HCT116 (cell line): ENCODE measurements at regions not wholly inside any gene's neighbourhood (a gene's known extent, or its start where the extent isn't known, plus 50 kb on each side); places are given as distances from the start of the nearest gene placed in this dataset.

ENCODE experiments used
- CTCF ChIP-seq, 3 experiments: fragments of 200-600 bp in 1 of 3; sonication (generic) in 1 of 3; IDR thresholded peaks in 2 of 3; conservative IDR thresholded peaks in 1 of 3; 2 replicates each; pipeline ENCODE4 v1.5.1; 2012 to 2017; ENCODE audit warnings: low read depth in 2 of 3, low read length in 2 of 3, antibody characterized with exemption in 1 of 3, borderline replicate concordance in 1 of 3, control low read depth in 1 of 3, mild to moderate bottlenecking in 1 of 3, mixed read lengths in 1 of 3, mixed run types in 1 of 3, moderate library complexity in 1 of 3; ENCODE audit not compliant: insufficient read depth in 1 of 3
- EZH2 ChIP-seq: fragments of 200-600 bp; sonication (generic); IDR thresholded peaks from 2 replicates; pipeline ENCODE4 v1.6.1; 2017; ENCODE audit warnings: antibody characterized with exemption, mixed run types
- MAX ChIP-seq: IDR thresholded peaks from 2 replicates; pipeline ENCODE4 v1.6.1; 2012
- POLR2A ChIP-seq: IDR thresholded peaks from 2 replicates; pipeline ENCODE4 v1.7.0; 2011; ENCODE audit warnings: borderline replicate concordance; ENCODE audit not compliant: insufficient read depth, insufficient read length; ENCODE audit errors: extremely low read depth
- POLR2AphosphoS5 ChIP-seq: IDR thresholded peaks from 2 replicates; pipeline ENCODE4 v1.6.1; 2011; ENCODE audit warnings: mild to moderate bottlenecking, low read depth, low read length, moderate library complexity
- RAD21 ChIP-seq: IDR thresholded peaks from 2 replicates; pipeline ENCODE4 v1.6.1; 2012; ENCODE audit warnings: low read depth, mild to moderate bottlenecking
- ZBTB33 ChIP-seq: IDR thresholded peaks from 2 replicates; pipeline ENCODE4 v1.6.1; 2011; ENCODE audit warnings: mild to moderate bottlenecking, low read length, moderate library complexity; ENCODE audit not compliant: insufficient replicate concordance; ENCODE audit errors: extremely low read depth

- TF ChIP-seq EZH2 = no peak
- TF ChIP-seq CTCF (IDR thresholded peaks at IDR 0.05 in 2 of 3, conservative IDR thresholded peaks at IDR 0.05 in 1 of 3; ENCODE audit: borderline replicate concordance in 1 of 3, insufficient read depth in 1 of 3, low read depth in 2 of 3, low read length in 2 of 3) = no peak
- no peak for TF ChIP-seq MAX
- no peak for TF ChIP-seq ZBTB33
- TF ChIP-seq POLR2A = no peak
- no peak for TF ChIP-seq RAD21
- TF ChIP-seq POLR2AphosphoS5 = no peak
Observed at GRCh38 chr7:56605146-56605545, 488.9 kb upstream of the NUPR2 start.
